Eye (tissue), 1 donor: ENCODE measurements at regions not wholly inside any gene's neighbourhood (a gene's known extent, or its start where the extent isn't known, plus 50 kb on each side); places are given as distances from the start of the nearest gene placed in this dataset.
"Not testable (repeated sequence)": the region's sequence is repeated elsewhere in the genome, so short reads cannot be mapped to it uniquely, and the experiment has no call there.

Source experiments
- DNase-seq: peaks from one replicate; pipeline ENCODE4 v3.0.0-alpha.2; 2015

DNA sequence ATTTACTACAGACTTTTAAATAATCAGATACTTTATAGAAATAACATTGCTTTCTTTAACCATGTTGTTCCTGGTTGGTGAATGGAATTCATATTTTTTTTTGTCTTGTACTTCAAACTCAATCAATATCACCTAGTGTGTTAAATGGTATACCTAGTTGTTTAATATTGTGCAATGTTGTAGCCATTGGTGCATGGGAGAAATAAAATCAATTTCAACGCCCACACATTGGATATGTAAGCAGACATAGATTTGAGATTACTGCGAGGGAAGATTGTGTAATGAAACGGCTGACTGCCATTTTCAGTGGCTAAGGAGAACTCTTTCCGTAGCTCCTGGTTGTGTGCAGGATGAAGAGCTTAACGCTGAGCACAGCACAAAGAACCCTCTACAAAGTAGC, 626.1 kb downstream of the TMEM182 start:
- no peak for DNase-seq

DNA sequence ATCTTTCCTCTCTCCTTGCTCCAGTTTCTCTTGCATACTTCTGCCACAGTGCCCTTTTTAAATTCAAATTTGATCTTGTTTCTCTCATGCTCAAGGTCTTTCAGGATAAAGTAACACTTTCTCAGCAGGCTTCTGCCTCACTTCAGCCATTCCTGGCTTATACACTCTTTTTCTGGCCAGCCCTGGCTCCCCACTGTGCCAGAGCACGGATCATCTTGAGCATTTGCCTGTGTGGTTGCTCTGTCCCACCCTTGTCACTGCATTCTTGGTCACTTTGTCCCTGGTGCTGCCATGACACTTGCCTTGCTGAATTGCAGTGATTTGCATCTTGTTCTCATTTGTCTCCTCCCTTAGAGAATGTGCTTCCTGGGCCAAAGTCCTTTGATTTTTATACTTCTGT, 634.3 kb downstream of the TMEM182 start:
- DNase-seq = no peak

DNA sequence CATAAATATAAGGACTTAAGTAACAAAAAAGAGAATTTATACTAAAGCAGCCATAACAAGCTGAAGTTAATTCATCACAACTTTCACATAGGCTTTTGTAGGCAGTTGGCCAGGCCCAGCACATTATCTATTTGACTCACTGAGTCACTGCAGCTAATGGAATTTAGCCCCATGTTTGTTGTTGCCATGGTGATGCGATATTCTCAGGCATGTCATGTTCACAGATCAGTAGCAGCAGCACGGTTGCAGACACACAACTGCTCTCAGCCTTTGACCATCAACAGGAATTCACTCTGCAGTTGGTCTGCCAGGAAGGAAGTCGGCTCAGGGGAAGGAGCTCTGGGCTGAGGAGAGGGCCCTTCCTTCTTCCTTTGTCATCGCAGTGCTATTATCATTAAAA, 639.8 kb downstream of the TMEM182 start:
- peak; percentile 83 for DNase-seq

DNA sequence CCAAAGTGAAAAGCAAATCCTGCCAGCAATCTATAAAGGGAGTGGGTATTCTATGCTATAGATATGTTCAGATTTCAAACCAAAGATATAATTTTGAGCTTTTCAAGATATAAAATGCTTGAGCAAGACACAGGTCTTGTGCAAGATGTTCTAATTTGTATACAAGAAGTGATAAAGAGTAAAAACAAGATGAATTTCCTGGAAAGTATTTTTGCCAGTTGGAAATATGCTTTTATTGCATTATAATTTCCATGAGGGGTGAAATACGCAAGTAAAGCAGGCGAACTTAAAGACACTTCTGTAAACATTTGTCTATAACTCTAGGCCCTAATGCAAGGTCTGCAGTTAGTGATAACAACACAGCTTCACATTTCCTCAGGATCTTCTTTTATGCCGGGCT, 640.5 kb downstream of the TMEM182 start:
- DNase-seq = no peak

DNA sequence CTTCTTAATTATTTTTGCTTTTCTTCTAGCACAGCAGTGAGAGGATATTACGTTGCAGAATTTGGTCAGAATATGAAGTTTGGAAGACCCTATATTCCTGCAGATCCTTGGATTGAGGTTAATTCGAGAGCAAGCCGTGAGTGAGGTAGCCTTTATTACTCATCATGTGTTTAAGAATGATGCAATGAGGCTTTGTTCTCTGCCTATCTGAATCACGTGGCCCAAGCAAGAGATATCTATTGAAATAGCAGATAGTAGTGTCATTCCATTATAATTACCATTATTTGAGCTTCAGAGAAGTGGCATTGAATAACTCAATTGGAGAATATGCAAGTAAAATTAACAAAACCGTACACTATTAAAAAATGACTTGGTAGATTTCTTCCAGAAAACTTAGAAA, 641.1 kb downstream of the TMEM182 start:
- no peak for DNase-seq

GRCh38 chr2:103403388-103403787, 641.6 kb downstream of the TMEM182 start:
- DNase-seq = not testable (repeated sequence)

DNA sequence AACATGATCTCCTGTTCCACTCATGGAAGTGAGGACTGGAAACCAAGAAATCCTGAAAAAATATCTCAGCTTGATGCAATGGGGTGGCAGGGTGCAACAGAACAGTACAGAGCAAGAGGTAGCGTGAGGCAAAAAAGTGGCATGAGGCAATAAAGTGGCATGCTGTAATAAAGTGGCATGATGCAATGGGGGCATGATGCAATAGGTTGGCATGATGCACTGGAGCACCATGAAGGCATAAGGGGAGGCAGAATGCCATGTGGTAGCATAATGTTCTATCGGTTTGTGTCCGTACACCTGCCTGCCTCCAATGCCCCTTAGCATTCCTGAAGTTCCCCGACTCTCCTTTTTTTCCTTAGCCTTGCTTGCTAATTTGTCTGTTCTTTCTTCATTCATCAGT, 648.4 kb downstream of the TMEM182 start:
- DNase-seq = no peak

DNA sequence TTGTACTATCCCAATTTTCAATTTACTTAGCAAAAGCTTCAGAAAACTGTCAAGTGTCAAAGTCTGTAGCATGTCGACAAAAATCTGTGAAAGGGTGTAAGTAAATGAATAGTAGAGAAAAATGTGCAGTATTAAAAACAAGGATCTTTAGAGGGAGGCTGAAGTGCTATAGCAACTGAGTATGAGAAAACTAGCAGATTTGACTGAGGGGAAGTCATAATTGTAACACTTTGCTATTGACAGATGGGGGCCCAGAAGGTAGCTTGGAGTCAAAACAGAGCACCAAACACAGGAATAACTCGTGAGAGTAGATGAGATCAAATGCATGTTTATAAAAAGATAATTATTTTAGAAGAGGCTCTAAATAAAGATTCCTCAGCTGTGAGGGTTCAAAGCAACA, 657.7 kb downstream of the TMEM182 start:
- DNase-seq = no peak

GRCh38 chr2:103423100-103423499, 661.3 kb downstream of the TMEM182 start:
- no peak for DNase-seq

- DNase-seq = no peak
These were observed 665.7 kb downstream of the TMEM182 start for GRCh38 chr2:103427567-103427966.

GRCh38 chr2:103430191-103430590, 668.4 kb downstream of the TMEM182 start:
- no peak for DNase-seq

DNA sequence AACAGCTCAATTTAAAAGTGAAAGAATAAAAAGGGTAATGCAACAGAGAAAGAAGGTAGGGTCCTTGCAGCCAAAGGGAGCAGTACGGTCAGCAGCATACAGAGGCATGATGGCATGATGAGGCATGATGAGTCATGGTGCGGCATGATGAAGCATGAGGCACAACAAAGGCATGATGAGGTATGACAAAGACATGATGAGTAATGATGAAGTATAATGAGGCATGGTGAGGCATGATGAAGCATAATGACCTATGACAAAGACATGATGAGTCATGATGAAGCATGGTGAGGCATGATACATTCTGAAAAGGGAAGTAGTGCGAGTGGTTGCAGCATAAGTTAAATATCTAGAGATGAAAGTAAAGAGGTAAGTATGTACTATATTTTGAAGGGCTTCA, 673.2 kb downstream of the TMEM182 start:
- DNase-seq = no peak

- DNase-seq = no peak
These were observed 675.3 kb downstream of the TMEM182 start for GRCh38 chr2:103437161-103437560.

DNA sequence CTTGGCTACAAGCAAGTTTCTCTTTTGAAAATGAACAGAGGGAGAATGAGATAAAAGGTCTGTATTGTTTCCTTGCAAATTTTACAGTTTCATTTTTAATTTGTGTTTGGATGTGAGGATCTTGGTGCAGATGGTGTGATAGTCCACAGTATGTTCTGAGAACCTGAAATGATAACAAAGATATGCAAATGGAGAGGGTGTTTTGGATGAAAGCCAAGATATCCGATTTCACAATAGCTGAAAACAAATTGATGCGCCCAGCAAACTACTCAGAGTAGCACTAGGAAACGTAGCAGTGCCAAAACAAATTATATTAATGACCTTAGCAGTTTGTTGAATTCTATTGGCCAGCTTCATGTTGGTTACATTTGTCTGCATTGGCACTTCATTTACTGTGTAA, 683.5 kb downstream of the TMEM182 start:
- DNase-seq = peak; percentile 12

DNA sequence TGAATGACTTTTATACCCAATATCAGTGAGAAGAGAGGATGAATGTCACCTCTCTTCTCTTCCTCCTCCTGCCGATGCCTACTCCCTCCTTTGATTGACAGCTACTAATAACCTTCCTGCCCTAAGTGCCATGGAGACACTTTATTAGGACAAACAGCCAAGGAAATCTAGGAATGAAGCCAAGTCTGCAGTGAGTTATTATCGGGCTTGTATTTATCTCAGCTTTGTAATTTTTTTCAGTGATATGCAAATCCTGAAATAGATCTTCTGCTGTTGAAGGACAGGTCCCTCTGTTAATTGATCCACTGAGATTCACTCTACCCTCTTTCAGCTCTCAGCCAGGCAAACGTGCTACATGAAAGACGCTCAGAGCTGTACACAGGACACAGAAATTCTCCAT, 686.7 kb downstream of the TMEM182 start:
- peak; percentile 4 for DNase-seq

DNA sequence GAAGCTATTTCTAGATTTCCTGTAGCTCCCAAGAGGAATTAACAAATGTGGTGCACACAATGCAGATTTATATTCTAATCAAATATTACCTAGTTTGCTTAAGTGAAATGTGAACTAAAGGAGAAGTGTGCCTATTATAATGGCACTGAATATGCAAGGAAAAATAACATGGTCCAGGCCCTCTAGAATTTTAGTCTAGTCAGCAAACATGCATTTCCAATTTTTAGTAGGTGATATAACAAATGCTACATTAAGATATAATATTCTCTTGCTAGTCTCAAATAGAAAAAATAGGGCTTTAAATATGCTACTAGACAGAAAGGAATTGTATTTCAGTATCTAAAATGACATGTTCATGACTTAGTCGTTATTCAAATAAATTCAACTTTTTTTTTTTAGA, 689.5 kb downstream of the TMEM182 start:
- no peak for DNase-seq

- DNase-seq = no peak
These were observed 697.5 kb downstream of the TMEM182 start for GRCh38 chr2:103459283-103459682.

DNA sequence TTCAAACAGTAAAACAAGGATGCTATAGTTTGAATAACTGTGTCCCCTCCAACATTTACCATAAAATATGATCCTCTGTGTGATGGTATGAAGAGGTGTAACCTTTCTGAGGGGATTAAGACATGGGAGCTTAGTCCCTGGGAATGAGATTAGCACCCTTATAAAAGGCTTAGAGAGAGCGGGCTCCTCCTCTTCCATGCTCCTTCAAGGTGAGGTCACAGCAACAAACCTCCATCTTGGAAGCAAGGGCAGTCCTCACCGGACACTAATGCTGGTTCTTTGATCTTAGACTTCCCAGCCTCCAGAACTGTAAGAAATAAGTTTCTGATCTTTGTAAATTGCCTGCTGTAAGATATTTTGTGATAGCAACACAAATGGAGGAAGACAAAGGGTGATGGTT, 700.3 kb downstream of the TMEM182 start:
- no peak for DNase-seq

- DNase-seq = no peak
These were observed 700.9 kb downstream of the TMEM182 start for GRCh38 chr2:103462712-103463111.

GRCh38 chr2:103464831-103465230, 703.0 kb downstream of the TMEM182 start:
- no peak for DNase-seq

- no peak for DNase-seq
These were observed 708.0 kb downstream of the TMEM182 start for GRCh38 chr2:103469800-103470199.

GRCh38 chr2:103484906-103485305, 723.1 kb downstream of the TMEM182 start:
- DNase-seq = no peak

DNA sequence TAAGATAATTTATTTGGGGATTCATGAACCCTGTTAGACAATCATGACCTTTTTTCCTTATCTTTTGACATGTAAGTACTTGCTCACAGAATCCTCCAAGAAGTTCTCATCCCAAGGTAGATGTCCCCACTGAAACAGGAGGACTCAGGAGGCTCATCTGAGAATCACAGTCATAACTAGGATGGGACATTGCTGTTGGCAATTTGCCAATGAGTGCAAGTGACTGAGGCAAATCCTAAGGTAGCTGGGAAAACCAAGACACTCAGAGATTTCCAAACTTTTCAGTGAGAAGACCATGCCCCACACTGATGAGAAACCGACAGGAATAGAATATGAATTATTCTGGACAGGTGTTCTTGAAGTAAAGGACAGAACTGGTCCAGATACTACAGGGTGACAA, 735.0 kb downstream of the TMEM182 start:
- DNase-seq = no peak

DNA sequence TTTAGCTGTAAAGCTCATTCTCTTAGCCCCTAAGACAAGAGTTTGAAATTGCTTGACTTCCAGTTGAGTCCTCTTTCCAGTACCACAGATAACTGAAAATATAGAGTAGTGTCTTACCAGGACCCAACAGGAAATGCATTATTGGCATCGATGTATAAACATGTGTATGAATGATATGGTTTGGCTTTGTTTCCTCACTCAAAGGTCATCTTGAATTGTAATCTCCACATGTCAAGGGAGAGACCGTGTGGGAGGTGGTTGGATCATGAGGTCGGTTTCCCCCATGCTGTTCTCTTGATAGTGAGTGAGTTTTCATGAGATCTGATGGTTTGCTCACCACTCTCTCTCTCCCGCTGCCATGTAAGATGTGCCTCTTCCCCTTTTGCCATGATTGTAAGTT, 745.0 kb downstream of the TMEM182 start:
- DNase-seq = no peak

DNA sequence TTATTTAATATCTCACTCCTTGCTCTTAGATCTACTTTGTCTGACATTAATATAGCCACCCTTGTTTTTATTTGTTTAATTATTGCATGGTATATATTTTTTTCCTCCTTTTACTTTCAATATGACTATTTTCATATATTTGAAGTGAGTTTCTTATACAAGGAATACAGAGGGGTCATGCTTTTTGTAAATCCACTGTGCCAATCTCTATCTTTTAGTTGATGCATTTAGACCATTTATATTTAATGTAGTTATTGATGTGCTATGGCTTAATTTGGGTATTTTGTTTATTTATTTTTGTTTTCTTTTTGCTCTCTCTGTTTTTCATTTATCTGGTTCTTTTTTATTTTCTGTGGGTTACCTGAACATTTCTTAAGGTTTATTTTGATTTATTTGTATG, 750.6 kb downstream of the TMEM182 start:
- DNase-seq = no peak

GRCh38 chr2:103520547-103520946, 758.7 kb downstream of the TMEM182 start:
- no peak for DNase-seq
